HG03442 (cell line): ENCODE measurements at regions not wholly inside any gene's neighbourhood (a gene's known extent, or its start where the extent isn't known, plus 50 kb on each side); places are given as distances from the start of the nearest gene placed in this dataset.

Experiments used
- ATAC-seq: cut with Tn5 transposase; IDR thresholded peaks from one replicate; pipeline ENCODE4 v1.9.1; 2021; ENCODE audit warnings: mild to moderate bottlenecking, moderate library complexity; ENCODE audit not compliant: unreplicated experiment

DNA sequence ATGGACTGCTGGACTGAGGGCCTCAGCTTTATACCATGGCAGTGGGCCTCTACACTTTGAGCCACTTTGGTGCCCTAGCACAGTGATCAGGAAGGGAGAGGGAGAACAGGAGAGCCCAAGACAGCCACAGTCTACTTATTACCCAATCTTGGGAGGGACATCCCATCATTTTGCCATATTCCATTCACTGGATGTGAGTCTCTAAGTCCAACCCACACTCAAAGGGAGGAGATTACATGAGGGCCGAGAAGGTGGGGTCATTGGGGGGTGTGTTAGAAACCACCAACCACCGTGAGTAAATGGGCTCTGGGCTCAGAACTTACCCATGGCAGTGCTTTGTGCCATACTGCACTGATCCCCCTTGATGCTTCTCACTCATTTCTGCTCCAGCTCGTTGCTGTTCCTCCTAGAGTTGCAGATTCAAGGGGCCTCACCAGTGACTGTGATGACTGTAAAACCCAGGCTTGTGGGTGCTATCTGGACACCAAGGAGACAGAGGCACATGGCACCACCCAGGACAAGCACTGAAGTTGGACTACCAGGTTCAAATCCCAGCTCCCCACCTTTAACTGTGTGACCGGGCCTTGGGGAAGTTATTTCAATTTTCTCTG, 97.6 kb upstream of the RAB6C start:
- ATAC-seq = no peak

DNA sequence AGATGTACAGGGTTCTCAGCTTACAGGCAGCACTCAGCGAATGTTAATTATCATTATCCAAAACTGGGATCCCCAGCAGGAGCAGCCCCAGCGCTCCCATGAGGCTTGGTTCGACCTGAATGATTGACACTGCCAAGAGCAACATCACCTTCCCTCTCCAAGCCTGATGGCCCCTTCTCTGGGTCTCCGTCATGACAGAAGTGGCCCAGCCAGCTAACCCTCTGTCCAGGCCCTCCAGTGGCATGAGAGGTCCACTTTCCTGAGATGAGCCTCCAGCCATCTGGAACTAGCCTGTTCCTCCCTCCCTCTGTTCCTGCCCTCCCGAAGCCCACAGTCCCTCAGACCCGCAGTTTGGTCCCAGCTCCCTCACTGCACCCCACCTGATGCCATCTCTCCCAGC, 97.0 kb upstream of the RAB6C start:
- ATAC-seq = no peak

DNA sequence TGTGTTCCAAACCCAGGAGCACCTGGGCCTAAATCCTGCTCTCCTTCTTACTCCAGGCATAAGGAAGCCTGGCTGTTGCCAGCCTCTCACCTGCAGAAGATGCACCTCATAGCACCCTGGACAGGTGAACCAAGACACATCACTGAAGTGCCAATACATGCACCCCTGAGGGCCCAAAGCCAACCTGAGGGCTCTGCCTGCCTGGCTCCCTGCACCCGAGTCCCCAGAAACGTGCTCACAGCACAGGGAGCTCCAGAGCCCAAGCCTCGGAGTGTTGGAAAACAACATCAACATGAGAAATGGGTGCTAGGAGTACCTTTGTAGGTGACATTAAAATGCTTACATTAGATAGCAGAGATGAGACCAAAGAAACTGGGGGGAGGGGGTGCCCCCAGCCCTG, 96.3 kb upstream of the RAB6C start:
- ATAC-seq = no peak

DNA sequence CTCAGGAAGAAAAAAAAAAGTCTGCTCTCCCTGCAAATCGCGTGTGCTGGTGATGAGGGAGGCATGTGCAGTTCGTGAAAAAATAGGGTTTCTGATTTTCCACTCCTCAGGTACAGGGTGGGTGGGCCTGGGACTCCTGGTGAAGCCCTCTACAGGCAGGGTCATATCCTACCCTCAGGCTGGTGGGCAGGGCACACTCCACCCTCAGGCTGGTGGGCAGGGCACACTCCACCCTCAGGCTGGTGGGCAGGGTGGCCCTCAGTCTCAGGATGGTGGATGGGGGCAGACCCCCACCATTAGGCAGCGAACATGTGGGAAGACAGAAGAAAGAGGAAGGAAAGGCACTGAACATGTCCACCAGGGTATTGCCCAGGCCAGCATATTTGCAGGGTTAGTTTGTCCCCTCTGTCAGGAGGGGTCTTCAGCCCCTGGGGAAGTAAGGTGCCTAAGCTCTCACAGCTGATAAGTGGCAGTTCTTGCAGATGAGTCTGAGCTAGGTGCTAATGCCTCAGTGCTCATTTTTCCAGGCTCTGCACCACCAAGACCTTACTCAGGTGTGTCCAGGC, 95.2 kb upstream of the RAB6C start:
- ATAC-seq = no peak

DNA sequence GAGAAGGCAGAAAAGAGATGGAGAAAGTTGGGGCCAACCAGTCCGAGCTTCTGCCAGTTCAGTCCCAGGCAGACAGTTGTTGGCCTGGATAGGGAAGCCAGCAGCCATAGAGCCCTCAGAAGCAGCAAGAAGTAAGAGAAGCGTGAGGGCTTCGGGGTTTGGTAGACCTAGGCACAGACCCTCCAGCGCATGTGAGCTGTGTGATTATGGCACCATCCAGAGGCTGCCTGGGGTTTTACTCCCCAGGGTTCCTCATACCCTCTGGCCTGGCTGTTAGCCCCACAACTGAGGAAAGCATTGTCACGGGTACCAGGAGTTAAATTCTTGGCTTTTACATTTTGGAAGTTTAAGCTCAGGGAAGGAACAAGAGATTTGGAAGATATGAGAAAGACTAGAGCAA, 93.7 kb upstream of the RAB6C start:
- ATAC-seq = no peak

DNA sequence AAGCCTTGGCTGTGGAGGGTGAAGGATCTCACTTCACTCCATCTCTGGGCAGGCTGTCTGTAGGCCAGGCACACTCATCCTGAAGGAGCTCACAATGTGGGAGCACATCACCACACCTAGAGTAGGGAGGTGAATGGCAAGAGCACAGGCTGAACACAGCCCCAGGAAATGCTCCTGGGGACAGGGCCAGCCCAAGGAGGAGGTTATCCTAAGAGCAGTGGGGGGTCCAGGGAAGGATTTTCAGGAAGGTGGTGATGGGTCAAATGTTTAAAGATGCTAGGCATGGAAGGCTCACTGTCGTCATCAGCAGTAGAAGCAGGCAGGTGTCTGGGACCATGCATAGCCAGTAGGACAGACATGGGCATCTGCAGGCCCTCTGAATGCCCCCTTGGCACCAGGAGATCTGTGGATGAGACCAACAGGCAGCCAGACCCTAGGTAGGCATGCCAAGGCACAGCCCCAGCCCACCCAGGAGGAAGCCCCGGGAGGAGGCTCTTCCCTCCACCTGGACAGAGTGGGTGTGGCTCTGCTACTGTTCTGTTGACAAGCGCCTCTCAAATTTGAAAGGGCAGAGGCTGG, 91.7 kb upstream of the RAB6C start:
- no peak for ATAC-seq

DNA sequence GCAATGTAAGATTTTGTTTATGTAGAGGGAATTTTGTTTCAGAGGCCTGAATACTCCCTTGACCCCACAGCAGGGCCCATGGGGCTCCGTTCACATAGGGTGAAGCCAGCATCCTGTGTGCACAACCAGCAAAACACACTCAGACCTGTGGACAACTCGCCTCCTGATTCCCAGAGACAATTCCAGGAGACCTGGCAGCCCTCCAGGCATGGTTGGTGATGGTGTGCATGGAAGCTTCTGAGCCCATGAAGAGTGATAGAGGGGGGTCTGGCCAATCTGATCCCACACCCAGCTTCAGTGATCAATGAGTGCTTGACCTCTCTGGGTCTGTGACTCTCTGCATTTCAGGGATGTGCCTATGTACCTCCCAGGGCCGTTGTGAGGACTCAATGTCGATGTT, 91.0 kb upstream of the RAB6C start:
- no peak for ATAC-seq

DNA sequence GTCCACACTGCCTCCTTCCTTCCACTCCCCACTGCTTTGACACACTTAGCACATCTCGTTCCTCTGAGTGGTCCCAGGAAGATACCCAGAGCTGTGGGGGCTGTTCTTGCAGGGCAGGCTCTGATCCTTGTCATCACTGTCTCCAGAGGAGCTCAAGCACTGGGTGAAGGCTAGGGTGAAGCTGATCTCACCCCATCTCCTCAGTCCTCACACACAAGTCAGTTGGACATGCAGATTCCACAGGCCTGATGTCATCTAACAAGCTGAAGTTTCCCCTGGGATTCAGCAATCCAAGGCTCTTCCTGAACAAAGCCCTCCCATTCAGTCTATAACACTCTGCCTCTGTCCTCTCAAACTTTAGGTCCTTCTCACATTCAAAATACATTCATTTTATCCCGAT, 90.6 kb upstream of the RAB6C start:
- no peak for ATAC-seq

DNA sequence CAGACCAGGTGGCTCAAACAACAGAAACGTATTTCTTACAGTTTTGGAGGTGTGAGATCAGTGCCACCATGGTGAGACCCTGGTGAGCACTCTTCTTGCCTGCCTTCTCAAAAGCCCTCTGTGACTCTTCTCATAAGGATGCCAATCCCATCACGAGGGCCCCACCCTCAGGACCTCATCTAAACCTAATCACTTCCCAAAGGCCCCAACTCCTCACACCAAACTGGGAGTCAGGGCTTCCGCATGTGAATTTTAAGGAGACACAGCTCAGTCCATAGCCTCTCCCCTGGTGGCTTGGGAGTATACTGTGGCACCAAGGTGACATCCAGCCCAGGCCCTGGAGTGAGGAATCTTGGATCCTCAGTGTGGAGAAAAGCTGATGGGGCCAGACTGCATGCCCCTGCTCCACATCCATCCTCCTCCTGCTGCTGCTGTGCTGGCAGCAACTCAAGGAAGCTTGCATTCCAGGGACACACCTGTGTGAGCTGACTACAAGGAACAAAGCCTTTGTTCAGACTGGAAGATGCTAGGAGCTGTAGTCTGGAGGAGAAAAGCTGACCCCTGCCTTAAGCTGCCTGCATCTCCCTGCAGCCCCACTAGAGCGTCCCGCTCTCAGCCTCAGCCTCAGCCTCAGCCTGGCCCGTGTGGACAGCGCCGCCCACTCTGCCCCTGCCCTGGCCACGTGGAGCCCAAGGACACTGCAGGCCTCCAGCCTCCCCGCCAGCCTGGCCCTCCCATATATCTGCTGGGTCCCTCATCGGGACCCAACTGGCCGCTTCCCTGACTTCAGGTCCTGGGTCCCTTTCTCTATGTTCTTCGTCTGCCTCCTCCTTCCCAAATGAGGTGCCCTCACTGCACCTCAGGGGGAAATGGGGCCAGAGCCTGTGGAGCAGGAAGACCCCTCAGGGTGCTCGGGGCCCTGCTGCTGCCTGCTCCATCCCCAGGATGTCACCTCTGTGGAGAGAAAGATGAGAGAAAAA, 87.8 kb upstream of the RAB6C start:
- ATAC-seq = no peak

DNA sequence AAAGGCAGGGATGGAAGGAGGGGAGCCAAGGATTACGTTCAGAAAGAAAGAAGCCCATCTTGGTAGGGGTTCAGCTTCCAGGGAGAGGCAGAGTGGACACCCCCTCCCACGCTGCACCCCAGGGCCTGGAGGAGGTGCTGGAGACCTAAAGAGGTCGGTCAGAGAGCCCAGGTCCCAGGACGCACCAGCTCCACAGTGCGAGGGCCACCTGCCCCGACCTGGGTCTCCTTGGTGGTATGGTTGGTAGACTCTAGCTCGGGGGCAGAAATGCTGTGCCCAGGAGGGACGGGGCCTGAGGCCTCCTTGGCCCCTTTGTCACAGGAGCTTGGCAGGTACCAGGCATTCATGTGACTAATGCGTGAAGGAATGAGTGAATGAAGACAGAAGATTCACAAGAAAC, 87.1 kb upstream of the RAB6C start:
- no peak for ATAC-seq

DNA sequence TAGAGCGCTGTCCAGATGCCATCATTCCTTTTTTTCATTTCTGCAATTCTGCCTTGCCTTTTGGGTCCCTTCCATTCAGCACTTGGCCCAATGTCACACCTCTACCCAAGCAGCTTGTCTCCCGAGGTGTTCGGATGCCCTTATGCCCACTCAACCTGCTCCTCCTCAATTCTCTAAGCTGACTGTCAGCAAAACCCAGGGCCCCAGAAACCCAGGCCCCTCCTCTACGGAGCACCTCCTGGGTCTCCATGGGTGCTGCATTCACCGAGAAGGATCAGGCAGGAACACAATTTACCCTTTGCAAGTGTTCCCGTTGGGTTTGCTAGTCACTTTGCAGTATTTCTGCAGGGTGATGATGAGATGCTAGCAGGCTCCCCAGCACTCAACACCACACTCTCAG, 86.7 kb upstream of the RAB6C start:
- no peak for ATAC-seq

DNA sequence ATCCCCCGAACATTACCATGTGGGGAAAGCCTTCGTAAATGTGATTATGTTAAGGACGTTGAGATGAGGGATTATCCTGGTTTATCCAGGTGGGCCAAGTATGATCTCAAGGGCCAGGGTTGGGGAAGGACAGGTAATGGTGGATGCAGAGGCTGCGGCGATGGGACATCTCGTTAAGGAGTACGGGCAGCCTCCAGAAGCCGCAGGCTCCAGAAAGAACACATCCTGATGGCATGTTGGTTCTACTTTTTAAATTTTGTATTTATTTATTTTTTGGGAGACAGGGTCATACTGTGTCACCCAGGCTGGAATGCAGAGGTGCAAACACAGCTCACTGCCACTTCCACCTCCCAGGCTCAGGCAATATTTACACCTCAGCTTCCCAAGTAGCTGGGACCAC, 86.2 kb upstream of the RAB6C start:
- ATAC-seq = no peak

DNA sequence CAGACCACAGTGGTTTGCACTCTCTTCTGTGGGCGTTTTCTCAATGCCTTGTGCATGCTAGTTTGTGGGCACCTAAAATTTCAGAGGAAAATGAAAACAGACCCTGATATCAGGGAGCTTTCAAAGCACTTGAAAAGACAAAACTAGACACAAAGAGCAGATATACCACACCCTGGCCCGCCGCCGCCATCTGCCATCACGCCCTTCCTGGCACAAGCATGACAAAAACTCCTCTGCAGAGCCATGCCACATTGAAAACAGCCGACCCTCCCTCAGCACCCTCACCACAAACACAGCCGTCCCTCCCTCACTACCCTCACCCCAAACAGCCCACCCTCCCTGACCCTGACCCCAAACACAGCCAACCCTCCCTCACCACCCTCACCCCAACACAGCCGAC, 84.8 kb upstream of the RAB6C start:
- ATAC-seq = no peak

DNA sequence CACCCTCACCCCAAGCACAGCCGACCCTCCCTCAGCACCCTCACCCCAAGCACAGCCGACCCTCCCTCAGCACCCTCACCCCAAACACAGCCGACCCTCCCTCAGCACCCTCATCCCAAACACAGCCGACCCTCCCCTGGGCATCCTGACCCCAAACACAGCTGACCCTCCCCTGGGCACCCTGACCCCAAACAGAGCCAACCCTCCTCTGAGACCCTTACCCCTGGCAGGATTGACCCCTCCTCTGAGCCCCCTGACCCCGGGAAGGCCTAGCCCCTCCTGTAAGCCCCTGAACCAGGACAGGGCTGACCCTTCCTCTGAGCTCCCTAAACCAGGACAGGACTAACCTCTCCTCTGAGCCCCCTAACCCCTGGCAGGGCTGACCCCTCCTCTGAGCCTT, 84.4 kb upstream of the RAB6C start:
- ATAC-seq = no peak

DNA sequence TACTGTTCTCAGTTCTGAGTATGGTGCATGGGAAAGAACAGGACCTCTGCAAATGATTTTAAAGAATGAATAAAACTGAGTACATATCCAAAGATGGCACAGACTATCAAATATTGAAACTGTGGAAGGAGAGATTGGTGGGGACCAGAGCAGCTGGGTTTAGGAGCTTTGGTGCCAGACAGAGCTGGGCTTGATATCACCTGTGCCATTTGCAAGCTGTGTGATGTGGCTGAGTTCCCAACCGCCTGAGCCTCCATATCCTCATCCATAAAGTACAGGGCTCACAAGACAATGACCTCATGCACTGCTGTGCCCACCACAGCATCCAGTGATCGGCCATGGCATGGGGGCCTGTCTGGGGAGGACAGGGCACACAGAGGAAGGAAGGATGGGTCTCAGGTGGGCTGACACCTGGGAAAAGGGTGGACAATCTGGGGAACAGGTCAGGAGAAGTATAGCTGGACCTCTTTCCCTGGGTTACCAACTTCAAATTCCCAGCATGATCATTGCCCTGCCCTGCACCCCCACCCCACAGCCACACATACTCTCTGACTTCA, 83.9 kb upstream of the RAB6C start:
- no peak for ATAC-seq

DNA sequence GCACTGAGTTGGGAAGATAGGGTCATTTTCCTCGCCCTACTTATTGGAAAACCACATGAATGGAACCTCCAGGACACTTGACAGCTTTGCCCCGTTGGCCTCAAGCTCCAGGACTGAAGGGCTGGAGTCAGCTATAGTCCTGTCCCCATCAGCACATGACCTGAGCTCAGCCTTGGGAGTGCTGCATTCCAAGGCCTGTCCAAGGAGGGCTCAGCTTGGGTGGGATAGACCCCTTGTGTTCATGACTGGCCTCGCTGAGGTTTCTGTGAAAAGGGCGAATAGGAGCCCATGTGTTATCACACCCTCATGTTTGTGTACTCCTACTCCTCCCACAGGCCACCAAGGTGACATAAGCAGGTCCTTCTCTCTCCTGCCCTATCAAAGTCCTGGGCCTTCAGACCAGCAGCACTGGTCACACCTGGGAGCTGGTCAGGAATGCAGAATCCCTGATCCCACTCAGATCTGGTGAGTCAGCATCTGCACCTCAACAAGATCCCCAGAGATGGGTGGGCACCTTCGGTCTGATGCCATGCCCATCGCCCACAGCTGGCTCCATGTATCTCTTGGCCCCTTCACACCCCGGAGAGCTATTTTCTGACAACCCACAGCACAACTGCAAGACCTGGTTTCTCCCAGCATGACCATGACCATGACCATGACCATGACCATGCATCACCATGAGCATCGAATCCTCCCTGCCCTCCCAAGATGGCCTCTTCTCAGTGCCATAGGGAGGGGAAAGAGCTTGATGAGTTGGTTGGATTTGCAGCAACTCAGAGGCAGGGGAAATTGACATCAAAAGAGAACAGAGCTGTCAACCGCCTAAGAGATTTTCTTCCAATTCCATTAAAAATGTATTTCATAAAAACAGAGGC, 83.0 kb upstream of the RAB6C start:
- ATAC-seq = no peak

DNA sequence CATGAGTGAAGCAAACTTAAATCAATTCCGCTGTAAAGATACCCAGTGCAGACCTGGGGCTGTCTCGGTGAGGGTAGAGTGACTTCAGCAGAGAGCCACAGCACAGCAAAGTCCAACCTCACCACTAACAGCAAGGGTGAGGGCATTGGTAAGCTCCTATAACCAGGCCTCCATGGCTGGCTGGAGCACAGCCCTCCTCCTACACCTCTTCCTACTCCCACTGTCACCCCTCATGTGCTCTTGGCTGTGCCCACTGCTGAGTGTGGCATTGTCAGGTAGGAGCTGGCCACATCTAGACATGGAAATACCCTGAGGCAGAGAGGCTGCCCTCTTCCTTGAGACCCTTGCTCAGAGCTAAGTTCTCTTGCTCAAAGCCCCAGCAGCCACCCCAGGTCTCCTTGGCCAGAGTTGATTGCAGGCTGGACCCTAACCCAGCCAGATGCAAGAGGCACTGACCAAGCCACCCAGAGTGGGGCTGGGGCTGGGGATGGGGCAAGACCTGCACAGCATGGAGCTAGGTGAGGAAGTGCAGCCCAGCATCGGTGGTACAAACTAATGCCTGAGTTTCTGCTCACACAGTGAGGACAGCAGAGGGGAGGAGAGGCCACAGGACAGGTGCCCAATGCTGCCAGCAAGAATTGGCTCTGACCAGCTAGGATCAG, 77.6 kb upstream of the RAB6C start:
- ATAC-seq = no peak

DNA sequence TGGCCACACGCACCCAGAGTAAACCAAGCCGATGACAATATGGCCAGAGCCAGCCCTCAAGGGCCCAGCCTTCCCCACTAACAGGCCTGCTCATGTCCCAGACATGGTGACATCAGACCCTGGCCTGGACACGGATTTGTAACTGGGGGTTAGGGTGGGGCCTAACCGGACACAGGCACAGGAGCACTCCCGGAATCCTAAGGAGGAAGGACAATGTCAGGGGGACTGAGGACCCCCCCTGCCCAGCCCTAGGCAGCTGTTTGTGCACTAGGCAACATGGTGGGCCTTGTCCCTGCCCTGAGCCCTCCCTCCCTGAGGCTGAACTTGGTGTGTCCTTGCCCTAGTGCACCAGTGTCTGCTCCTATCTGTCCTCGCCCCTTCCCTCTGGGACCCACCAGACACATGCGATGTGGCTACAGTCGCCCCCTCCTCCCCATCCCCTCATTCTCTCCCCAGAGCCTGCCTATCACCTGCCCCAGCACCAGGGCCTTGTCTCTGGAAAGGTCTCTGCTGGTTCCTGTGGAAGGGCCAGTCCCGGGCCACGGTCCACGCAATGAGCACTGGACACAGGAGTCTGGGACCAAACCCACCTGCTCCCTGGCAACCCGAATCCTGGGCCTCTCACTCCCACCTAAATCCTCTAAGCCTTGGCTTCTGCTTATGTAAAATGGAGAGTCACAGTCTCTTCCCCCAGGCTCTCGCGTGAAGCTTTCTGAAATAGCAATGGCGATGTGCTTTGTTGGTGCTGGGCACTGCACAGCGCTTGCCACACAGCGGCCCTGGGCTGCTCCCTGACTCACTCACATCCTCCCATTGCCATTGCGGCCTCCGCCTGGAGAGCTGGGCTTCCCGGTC, 76.5 kb upstream of the RAB6C start:
- ATAC-seq = no peak
